D721Med (cell line): ENCODE measurements at regions not wholly inside any gene's neighbourhood (a gene's known extent, or its start where the extent isn't known, plus 50 kb on each side); places are given as distances from the start of the nearest gene placed in this dataset.

Experiments used
- DNase-seq: peaks from one replicate; pipeline ENCODE4 v3.0.0; 2011; ENCODE audit warnings: low spot score; ENCODE audit not compliant: insufficient read length
- FAIRE-seq: peaks from 2 replicates; lab custom pipeline; 2011; peaks lifted over from hg19 to GRCh38; lab: Jason Lieb, UNC
- CTCF ChIP-seq: IDR thresholded peaks from 2 replicates; pipeline ENCODE4 v1.5.1; 2012; ENCODE audit warnings: mild to moderate bottlenecking, control low read depth; ENCODE audit not compliant: insufficient read depth; ENCODE audit errors: missing control alignments

- no peak for FAIRE-seq
- DNase-seq, result no peak
- no peak for TF ChIP-seq CTCF
These were observed 67.6 kb downstream of the NMUR2 start for GRCh38 chr5:152337484-152337883.

GRCh38 chr5:152335461-152335860, 69.6 kb downstream of the NMUR2 start:
- FAIRE-seq (no peak), DNase-seq (no peak)
- no peak for TF ChIP-seq CTCF

GRCh38 chr5:152332716-152333460, 72.2 kb downstream of the NMUR2 start:
- TF ChIP-seq CTCF, result no peak
- no peak for DNase-seq
- no peak for FAIRE-seq

- FAIRE-seq (no peak), DNase-seq (no peak)
- TF ChIP-seq CTCF, result no peak
These were observed 73.4 kb downstream of the NMUR2 start for GRCh38 chr5:152331718-152332117.

GRCh38 chr5:152331006-152331405, 74.1 kb downstream of the NMUR2 start:
- no peak for TF ChIP-seq CTCF
- DNase-seq, result no peak
- FAIRE-seq, result no peak

GRCh38 chr5:152329761-152330283, 75.3 kb downstream of the NMUR2 start:
- DNase-seq (no peak), FAIRE-seq (no peak)
- no peak for TF ChIP-seq CTCF

GRCh38 chr5:152329207-152329606, 75.9 kb downstream of the NMUR2 start:
- FAIRE-seq, result no peak

More at GRCh38 chr5:152329207-152329606, 75.9 kb downstream of the NMUR2 start:
- TF ChIP-seq CTCF, result no peak
- DNase-seq, result no peak
